Inflammatory macrophage (primary cell): ENCODE measurements at regions not wholly inside any gene's neighbourhood (a gene's known extent, or its start where the extent isn't known, plus 50 kb on each side); places are given as distances from the start of the nearest gene placed in this dataset.
A peak's percentile ranks its signal among the peaks of the same experiment; 100 is the strongest.

ENCODE experiments used
- DNase-seq, 2 donors: peaks; one replicate each; pipeline ENCODE4 v3.0.0-alpha.2; 2020 to 2022

DNA sequence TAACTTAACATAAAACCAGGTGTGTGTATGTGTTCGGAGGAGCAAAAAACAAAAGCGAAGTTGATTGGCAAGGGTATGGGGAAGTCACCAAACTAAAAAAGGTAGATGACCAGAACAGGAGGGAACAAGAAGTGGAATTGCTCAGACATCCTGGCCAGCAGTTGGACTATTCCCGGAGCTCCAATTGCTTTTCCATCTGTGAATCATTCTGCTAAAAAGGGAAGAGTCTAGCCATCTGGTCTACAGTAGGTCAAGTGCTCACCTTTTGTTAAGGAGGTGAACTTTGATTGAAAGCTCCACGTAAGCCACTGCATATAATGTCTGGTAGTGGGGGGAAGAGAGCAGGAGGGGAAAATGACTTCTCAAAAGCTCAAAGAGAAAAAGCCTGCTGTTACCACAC is 50.0 kb upstream of the BET1 start:
- no peak for DNase-seq

DNA sequence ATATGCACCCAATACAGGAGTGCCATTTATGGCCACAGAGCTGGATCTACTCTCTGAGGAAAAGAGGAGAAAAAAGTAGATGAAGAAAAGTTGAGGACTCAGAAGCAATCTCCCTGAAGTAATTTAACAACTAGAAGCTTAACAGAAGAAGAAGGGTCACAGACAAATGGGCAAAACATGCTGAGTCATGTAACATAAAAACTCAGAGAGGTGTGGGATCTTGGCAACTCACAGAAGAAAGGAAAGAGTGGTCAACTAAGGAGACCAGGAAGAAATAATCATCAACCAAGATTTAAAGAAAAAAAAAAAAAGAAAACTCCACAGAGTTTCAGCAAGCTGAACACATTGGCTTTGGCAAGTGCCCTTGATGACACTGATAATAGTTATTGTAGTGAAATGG is 51.8 kb upstream of the BET1 start:
- DNase-seq: no peak

DNA sequence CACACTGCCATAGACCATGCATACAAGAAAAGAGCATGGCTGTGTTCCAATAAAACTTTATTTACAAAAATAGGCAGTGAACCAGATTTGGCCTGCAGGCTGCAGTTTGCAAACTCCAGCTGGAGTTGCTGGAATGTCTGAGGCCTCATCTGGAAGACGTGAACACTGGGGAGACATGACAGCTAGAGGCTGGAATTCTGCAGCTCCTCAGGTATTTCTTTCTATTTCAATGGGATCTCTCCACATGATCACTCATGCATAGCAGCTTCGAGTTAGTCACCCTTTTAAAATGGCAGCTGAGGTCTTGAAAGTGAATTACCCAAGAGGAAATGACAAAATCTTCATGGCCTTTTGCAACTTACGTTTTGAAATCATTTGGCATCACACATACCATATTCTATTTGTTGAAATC is 52.6 kb upstream of the BET1 start:
- DNase-seq: peak; percentile 59 to 77

DNA sequence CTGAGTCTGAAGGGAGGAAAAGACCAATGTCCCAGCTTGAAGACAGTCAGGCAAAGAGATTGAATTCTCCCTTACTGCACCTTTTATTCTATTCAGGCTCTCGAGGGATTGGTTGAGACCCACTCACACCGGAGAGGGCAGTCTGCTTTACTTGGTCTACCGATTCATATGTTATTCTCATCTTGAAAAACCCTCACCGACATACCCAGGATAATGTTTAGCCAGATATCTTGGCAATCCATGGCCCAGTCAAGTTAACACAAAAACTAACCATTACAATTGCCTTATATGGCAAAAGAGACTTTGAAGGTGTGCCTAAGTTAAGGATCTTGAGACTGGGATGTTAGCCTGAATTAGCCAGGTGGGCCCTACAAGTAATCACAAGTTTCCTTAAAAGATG is 53.8 kb upstream of the BET1 start:
- no peak for DNase-seq

DNA sequence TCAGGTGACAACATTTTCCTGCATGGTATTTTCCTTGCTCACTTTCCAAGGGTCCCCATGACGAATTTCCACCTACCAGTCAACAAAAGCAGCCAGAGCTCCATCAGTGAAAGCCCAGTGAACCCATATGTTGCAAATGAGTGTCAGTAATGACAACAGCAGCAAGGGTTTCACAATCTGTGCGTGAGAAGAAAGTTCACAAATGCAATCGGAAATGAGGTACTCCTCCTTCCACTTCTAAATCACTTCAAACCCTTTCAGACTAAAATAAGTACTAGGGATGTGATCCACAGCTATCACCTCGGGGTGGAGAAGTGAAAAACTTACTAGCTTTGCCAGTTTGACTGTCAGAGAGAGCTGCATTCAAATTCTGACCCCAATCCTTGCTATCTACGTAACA is 55.6 kb upstream of the BET1 start:
- DNase-seq: peak; percentile 39 to 42

DNA sequence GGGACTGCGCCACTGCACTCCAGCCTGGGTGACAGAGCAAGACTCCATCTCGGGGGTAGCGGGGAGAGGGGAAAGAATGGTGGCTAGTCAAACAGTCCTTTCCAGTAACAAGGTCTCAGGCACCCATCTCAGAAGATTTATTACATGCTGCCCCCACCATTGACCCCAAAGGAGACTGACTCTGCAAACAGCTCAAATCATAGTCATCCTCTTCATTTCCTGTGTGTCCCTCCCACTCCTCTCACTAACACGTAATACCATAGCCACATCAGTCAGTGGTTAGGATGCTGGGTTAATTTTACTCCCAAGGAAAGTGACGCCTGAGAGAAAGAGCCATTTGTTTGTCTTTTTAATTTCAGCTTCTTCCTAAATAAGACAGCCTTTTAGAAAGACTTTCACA is 56.6 kb upstream of the BET1 start:
- DNase-seq: no peak

DNA sequence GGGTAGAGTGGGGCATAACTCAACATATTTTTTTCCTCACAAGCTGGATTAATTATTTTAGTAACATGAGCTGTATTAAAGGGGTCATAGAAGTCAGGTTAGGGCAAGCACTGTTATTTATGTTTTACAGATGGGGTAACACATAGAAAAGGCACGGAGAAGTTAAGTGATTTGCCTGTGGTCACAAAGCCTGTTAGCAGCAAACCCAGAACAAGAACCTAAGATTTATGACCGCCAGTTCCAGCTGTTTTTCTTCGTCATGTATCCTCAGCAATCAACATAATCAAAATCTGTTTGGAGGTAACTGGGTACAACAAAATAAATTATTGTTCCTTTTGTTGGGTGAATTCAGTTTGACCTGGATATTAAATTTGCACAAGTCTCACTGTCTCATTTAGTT is 57.2 kb upstream of the BET1 start:
- DNase-seq: no peak

DNA sequence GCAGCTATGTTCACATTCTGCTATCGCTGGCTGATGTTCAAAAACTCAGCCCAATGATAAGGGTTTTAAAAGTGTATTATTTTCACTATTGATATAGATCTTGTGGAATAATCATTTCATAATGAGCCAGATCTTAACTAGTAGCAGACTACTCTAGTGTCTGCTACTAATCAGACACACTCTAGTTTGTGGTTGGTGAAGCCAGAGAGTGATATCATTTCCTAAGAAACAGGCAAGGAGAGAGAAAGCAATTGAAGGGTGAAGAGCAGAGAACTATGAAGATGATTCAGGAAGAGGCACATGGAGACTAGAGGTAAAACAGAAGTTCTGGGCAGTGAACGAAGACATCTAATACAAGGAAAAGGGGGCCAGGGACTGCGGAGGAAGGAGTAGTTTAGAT is 58.2 kb upstream of the BET1 start:
- DNase-seq: no peak

DNA sequence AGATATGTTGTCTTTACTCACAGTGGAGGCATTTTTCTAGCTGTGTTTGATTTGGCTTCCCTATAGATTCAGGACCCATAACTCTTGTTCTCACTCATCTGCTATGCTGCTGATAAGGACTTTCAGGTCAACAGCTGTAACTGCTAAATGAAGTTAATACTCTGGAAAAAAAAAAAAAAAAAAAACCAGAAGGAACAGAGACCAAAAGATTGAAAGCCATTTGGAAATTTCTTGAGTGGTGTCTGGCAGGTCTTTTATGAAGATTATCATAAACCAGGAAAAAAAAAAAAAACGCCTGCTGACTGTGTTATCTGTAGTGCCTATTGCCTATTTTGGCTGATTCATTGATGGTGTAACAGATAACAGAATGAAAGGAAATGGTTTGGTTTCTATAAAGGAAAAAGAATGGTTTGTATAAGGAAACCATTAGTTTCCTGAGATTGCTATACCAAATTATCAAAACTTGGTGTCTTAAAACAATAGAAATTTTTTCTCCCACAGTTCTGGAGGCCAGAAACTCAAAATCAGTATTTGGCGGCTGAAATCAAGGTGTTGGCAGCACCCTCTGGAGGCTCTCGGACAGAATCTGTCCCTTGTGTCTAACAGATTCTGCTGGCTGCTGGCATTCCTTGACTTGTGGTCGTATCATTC is 60.5 kb upstream of the BET1 start:
- DNase-seq: peak in 1 of 2 donors; percentile 6

DNA sequence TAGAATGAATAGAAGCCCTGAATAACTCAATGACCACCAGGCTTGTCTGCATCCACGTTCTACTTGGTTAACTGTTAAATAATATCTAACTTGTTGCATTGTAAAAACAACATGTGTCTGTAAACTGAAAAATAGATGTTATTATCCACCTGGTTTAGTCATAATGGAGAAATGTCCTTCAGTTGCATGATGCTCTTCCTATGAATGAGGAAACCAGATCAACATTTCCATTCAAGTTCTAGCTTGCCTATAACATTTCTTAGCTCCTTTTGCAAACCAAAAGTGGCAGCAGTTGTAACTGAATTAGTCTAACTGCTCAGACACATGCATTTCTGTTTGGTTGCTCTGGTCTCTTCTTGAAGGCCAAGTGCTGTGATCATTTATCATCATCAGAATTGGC is 62.9 kb upstream of the BET1 start:
- DNase-seq: no peak

DNA sequence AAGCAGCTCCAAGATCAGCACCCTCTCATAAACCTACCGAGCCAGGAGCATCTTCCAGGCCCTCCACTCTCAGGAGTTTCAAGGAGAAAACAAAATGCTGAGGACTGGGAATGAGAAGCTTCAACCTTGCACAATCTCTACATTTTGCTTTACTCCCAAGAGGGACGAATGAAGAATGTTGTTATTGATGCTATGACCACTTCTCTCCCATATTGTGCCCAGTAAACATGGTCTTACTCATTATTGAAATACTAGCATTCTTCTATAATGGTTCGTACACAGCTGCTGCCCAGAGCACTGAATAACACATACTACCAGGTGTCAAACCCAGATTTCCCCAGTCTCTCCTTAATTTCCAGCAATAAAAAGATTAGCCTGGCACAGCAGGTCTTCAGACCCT is 63.4 kb upstream of the BET1 start:
- no peak for DNase-seq

DNA sequence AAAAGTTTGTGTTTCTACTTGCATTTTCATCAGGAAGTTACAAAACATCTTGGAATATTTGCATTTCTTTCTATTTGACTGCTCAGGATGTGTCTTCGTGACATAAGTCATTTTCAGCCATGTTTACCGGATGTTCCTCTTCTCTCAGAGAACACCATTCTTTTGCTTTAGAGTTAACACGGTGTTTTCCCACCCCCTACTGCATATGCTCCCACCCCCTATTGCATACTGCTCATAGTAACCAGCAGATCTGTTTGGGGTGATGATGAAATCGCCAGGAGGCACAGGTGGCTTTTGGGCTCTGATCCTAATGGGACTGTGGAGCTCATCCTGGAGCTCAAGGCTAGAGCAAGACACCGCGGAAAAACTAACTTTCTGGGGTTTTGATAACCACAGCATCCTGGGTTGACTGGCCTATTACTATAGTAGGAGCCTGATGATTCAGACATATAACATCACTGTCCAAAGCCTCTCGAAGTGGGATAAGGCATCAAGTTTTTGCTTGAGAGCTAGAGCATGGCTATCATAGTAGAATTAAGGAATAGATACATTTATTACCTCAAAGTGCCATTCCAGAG is 65.1 kb upstream of the BET1 start:
- no peak for DNase-seq

DNA sequence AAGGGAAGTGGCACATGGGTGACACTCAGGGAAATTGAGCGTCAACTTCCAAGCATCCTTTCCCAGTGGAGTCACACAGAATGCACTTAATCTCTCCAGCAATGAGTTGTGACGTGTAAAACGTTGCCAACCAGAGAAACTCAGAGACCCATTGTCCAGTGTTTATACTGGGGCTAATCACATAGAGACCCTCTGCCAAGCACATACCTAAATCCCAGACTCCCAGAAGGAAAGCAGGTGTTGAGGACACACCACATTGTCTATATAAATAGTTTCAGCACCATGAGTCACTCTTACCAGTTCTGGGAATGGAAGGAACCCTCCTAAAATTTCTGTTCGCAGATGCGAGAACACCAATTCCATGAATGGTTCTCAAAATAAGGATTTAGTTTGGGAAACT is 76.4 kb upstream of the BET1 start:
- no peak for DNase-seq

DNA sequence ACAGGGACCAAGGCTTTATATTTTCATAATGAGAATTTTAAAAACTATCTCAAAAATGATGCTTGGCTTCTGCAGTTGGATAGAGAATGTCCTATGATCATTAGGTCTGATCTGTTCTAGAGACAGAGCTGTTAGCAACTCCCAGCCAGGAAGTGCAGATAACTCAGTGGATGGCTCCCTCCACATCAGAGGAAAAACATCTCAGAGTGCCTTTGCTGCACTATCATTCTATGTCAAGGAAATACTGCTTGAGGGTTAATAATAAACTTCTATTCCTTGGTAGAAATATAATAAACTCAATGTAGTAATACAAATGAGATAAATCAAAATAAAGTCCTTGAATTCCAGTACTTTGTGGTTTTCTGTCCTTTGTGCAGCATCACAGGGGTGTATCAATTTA is 78.0 kb upstream of the BET1 start:
- DNase-seq: no peak

DNA sequence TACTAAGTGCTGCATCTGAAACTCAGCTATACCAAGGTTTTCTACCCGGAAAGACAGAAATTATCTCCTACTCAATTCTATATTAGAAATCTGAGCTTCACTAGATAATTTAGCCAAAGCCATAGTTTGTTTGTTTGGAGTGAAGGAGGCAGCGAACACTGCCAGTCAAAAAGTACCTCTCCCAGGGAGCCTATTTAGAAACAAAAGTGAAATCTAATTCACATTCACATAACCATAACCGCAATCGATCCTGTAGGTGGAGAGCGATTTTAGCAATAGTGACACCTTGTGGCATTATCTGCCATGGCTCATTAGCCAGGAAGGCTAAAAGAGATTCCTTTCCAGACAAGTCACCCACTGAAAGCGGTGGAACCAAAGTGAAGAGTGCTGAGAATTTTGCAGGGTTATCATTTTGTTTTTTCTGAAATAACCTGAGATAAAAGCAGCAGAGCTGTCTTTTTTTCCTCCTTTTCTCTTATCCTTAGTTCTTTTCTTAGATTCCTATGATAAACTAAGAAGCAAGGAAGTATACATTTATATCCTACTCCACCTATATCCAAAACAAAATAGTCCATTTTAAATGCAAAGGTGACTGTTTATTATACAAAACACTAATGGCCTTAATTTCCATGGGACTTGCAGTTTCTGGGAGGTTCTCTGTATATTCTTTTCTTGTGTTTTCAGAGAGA is 83.7 kb upstream of the BET1 start:
- DNase-seq: peak; percentile 49 to 51

DNA sequence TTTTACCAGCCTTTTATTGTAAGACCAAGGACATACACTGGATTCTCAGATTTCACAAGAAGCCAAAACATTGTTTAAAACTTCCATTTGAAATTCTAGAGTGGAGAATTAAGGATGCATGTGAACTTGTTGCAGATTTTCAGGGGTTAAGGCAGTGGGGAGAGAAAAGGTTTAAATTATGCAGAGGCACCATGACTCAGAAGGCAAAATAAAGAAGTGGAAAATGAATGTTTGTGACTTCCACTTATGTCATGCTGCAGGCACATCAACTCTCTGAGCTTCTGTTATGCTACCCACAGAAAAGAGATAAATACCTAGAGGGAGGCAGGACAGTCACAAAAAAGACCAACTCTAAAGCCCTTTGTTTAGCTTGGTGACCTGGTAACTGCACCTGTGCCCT is 84.4 kb upstream of the BET1 start:
- peak; percentile 19 to 32 for DNase-seq

DNA sequence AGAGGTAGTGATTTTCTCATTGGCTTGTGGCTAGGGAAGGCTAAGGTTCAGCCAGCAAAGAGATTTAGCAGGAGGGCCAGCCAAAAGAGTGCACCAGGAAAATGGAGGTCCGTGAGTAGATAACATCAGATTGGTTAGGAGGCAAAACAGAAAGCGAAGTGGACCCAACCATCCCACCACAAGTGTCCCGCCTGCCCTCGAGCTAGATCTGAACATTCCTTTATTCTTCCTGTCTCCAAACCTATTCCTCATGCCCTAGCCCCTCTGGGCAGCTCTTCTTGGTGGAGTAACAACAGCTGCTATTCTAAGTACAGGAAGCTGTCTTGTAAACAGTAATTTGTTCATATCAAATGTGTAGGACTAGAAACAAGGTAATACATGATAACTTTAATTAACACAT is 85.7 kb upstream of the BET1 start:
- no peak for DNase-seq

DNA sequence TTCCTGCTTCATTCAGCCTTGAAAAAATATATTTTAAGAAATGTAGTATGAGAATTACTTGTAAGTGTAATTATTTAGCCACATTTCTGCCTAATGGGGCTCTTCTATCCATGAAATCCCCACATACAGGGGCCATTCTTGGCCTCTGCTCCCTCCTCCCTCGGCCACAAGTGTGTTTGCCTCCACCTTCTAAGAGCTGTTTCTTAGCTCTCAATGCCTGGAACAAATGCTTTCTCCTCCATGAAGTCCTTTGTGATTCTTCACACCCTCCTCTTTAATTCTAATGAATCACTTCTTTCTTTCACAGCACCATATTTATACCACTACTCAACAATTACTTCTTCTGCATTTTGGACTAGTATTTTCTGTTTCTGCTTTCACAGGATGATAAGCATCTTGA is 88.8 kb upstream of the BET1 start:
- no peak for DNase-seq

DNA sequence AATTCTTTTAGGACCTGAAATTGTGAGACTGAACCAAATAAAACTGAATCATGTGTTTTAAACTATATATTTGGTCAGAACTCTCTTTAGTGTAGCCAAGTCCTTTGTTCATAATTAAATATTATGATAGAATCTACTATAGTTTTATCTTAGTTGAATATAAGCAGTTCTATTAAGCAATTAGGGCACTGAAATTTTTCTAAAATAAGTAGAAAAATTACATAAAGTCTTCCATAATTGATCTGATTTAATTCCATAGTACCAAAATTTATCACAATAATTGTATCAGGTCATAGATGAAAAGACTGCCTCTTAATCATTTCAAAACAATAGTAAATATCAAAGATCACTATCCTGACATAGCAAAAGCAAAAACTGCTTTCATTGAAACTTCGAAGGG is 90.1 kb upstream of the BET1 start:
- no peak for DNase-seq

DNA sequence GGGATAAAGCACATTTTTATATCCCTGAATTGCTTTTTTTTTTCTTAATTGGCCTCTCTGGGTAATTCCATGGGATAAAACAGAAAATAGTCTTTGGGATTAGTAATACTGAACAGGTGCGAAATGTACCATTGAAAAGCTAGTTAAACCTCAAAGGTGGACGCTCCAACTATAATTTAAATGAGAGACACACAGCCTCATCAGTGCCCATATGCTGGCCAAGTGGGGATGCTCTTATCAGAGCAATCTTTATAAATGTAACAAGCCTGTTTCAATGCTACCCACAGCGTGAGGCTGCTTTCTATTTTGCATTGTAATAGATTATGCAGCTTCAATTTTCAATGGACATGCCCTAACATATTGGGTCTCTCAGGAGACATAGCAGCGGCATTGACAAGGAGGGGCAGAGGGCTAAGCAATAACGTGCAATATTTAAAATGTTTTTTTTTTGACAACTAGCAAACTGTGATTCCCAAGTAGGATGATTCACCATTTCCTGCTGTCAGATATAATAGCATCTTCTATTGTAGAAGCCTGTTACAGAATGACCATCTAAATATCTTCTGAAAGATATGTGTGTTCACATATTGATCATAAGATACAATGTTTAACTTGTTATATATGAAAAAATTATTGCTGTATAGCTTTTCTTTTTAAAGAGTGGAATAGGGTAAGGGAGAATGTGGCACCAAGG is 91.3 kb upstream of the BET1 start:
- DNase-seq: no peak

DNA sequence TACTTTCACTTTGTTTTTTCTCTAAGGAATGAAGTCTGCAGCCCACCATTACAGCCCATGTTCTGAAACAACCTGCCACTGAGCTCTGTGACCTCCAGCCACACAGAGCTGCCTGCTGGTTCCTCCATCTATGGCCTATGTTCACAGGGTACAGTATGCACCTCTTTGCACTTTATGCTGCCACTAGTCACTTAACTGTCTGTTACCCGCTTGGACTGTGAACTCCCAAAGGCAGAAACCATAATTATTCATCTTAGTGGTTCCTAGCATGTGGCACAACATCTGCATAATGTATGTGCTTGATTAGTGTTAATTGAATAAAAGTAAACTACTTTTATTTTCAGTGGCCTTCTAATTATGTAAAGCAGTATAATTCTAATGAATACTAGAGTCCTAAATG is 95.5 kb upstream of the BET1 start:
- DNase-seq: no peak

DNA sequence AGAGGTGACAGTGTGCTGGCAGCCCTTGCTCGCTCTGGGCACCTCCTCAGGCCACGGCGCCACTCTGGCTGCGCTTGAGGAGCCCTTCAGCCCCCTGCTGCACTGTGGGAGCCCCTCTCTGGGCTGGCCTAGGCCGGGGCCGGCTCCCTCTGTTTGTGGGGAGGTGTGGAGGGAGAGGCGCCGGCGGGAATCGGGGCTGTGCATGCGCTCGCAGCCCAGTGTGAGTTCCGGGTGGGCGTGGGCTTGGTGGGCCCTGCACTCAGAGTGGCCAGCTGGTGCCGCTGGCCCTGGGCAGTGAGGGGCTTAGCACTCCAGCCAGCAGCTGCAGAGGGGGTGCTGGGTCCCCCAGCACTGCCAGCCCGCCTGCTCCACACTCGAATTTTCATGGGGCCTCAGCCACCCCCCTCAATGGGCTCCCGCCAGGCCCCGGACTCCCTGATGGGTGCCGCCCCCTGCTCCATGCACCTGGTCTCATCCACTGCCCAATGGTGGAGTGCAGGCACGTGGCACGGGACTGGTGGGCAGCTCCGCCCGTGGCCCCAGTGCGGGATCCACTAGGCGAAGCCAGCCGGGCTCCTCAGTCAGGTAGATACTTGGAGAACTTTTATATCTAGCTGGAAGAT is 96.7 kb upstream of the BET1 start:
- no peak for DNase-seq

DNA sequence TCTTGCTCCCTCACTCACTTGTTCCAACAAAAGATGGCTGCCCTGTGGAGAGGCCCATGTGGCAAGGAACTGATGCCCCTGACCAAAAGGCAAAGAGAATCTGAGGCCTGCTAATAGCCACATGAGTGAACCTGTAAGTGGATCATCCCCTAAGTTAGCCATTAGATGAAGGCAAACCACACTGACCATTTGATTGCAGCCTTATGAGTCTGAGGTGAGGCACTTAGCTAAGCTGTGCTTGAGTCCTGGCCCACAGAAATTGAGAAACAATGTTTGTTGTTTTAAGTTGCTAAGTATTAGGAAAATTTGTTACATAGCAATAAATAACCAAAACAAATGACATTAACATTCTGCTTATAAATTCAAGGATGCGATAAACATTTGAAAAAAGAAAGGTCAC is 100.1 kb upstream of the BET1 start:
- DNase-seq: no peak

DNA sequence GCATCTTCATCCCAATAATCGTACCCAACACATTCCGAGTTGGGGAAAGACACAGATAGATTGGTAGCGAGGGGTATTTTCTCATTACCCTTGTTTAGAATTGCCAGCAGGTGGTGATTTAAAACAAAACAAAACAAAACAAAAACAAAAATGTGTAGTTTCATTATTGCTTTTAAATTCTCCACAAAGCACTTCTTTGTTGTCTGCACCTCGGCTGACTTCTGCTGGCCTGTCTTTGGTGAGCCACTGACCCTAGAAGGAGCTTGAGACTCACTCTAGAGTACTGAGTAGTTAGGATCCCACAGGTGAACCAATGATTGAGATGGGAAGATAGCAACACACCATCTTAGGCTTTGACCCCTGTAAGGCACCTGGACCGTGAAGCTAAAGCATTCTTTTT is 105.4 kb upstream of the BET1 start:
- DNase-seq: no peak
